Osteoblast (primary cell): ENCODE measurements at regions not wholly inside any gene's neighbourhood (a gene's known extent, or its start where the extent isn't known, plus 50 kb on each side); places are given as distances from the start of the nearest gene placed in this dataset.

Source experiments
- DNase-seq: peaks from one replicate; pipeline ENCODE4 v3.0.0; 2011; ENCODE audit warnings: low spot score, mixed read lengths; ENCODE audit not compliant: insufficient read length; ENCODE audit errors: missing footprints
- H2AFZ ChIP-seq: 2 replicates; pipeline ENCODE4 v1.6.0; 2011; ENCODE audit warnings: mild to moderate bottlenecking, low read length
- H3K27ac ChIP-seq: 2 replicates; pipeline ENCODE4 v1.5.1; 2011; ENCODE audit warnings: mild to moderate bottlenecking, low read depth, low read length, moderate library complexity
- H3K27me3 ChIP-seq: 2 replicates; pipeline ENCODE4 v1.6.0; 2012; ENCODE audit warnings: mild to moderate bottlenecking, control low read depth, inconsistent platforms, low read length, moderate library complexity; ENCODE audit not compliant: insufficient read depth
- H3K36me3 ChIP-seq: 2 replicates; pipeline ENCODE4 v1.5.1; 2011; ENCODE audit warnings: mild to moderate bottlenecking, low read length, control low read depth, moderate library complexity; ENCODE audit not compliant: insufficient read depth
- H3K4me1 ChIP-seq: 2 replicates; pipeline ENCODE4 v1.5.1; 2011; ENCODE audit warnings: mild to moderate bottlenecking, low read length, control low read depth, moderate library complexity; ENCODE audit not compliant: insufficient read depth
- H3K4me2 ChIP-seq: 2 replicates; pipeline ENCODE4 v1.6.0; 2011; ENCODE audit warnings: mild to moderate bottlenecking, low read length; ENCODE audit not compliant: insufficient read depth
- H3K4me3 ChIP-seq: fragments of 200-600 bp; sonication (generic); 3 replicates; pipeline ENCODE4 v1.5.1; 2012; ENCODE audit warnings: mild to moderate bottlenecking, low read length, inconsistent platforms; ENCODE audit not compliant: insufficient read depth
- H3K79me2 ChIP-seq: 2 replicates; pipeline ENCODE4 v1.6.0; 2012; ENCODE audit warnings: mild to moderate bottlenecking, low read length, control low read depth, inconsistent platforms; ENCODE audit not compliant: insufficient read depth
- H3K9me3 ChIP-seq: 2 replicates; pipeline ENCODE4 v1.5.1; 2011; ENCODE audit warnings: low read depth, low read length, control low read depth
- H4K20me1 ChIP-seq: 2 replicates; pipeline ENCODE4 v1.6.0; 2012; ENCODE audit warnings: mild to moderate bottlenecking, low read length, control low read depth; ENCODE audit not compliant: insufficient read depth
- TF ChIP-seq, protein P1 (sequence below): IDR thresholded peaks from 2 replicates; pipeline ENCODE4 v1.5.1; 2011; ENCODE audit warnings: mild to moderate bottlenecking, low read depth, low read length, moderate library complexity; ENCODE audit errors: extremely low read depth

DNA sequence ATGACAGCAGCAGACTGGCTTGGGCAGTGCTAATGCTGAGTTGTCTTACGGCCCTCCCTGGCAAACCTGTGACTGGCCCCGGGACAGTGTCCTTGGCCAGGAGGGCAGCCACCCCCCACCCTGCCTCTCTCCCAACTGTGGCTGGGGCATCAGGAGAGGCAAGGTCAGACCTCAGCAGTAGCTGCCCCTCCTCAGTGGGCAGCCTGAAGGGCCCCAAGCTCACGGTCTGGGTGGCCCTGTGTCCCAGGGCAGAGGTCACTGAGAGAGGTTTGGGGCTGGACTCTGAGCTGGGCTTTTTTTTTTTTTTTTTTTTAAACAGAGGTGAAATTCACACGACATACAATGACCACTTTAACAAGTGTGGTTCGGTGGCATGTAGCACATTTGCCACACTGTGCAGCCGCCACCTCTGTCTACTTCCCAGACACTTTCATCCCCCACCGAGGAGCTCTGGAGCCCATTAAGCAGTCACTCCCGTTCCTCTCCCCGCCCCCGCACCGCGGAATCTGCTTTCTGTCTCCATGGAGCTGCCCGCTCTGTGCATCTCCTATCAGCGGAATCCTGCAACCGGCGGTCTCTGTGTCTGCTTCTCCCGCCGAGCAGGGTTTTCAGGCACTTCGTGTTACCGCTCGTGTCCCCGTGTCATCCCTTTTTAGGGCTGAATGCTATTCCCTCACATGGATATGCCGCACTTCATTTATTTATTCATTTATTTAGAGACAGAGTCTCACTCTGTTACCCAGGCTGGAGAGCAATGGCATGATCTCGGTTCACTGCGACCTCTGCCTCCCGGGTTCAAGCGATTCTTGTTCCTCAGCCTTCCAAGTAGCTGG, 67.9 kb upstream of the GATA5 start:
- no peaks in the 10 kb centered on the region for H3K79me2 ChIP-seq
- H4K20me1 ChIP-seq: no peaks in the 10 kb centered on the region
- H2AFZ ChIP-seq: no peak overlapping the region
- H3K27me3 ChIP-seq: peaks cover 22% of the 10 kb centered on the region
- H3K4me1 ChIP-seq: no peaks in the 10 kb centered on the region
- H3K4me2 ChIP-seq: no peak overlapping the region
- H3K27ac ChIP-seq: no peak overlapping the region
- TF ChIP-seq, protein P1, sequence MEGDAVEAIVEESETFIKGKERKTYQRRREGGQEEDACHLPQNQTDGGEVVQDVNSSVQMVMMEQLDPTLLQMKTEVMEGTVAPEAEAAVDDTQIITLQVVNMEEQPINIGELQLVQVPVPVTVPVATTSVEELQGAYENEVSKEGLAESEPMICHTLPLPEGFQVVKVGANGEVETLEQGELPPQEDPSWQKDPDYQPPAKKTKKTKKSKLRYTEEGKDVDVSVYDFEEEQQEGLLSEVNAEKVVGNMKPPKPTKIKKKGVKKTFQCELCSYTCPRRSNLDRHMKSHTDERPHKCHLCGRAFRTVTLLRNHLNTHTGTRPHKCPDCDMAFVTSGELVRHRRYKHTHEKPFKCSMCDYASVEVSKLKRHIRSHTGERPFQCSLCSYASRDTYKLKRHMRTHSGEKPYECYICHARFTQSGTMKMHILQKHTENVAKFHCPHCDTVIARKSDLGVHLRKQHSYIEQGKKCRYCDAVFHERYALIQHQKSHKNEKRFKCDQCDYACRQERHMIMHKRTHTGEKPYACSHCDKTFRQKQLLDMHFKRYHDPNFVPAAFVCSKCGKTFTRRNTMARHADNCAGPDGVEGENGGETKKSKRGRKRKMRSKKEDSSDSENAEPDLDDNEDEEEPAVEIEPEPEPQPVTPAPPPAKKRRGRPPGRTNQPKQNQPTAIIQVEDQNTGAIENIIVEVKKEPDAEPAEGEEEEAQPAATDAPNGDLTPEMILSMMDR: no peak
- H3K36me3 ChIP-seq: no peaks in the 10 kb centered on the region
- no peak overlapping the region for H3K4me3 ChIP-seq
- H3K9me3 ChIP-seq: no peaks in the 10 kb centered on the region
- DNase-seq: no peak

DNA sequence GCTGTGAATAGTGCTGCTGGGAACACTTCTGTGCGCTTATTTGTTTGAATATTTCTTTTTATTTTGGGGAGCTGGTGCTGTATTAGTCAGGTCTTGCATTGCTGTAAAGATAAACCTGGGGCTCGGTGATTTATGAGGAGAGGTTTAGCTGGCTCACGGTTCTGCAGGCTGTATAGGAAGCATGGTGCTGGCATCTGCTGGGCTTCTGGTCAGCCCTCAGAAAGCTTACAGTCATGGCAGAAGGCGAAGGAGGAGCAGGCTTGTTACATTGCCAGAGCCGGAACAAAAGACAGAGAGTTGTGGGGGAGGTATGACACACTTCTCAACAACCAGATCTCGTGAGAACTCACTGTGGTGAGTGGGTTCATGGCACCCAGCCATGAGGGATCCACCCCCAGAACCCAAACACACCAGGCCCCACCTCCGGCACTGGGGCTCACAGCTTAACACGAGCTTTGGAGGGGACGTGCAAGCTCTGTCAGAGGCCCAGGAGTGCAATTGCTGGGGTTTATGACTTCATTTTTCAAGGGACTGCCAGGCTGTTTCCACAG, 68.8 kb upstream of the GATA5 start:
- no peaks in the 10 kb centered on the region for H3K79me2 ChIP-seq
- no peak overlapping the region for H3K4me3 ChIP-seq
- no peaks in the 10 kb centered on the region for H4K20me1 ChIP-seq
- TF ChIP-seq, protein P1: no peak
- H3K4me2 ChIP-seq: no peak overlapping the region
- H3K36me3 ChIP-seq: no peaks in the 10 kb centered on the region
- peaks cover 27% of the 10 kb centered on the region for H3K27me3 ChIP-seq
- H3K9me3 ChIP-seq: no peaks in the 10 kb centered on the region
- H3K27ac ChIP-seq: no peak overlapping the region
- DNase-seq: no peak
- H2AFZ ChIP-seq: no peak overlapping the region
- no peaks in the 10 kb centered on the region for H3K4me1 ChIP-seq

DNA sequence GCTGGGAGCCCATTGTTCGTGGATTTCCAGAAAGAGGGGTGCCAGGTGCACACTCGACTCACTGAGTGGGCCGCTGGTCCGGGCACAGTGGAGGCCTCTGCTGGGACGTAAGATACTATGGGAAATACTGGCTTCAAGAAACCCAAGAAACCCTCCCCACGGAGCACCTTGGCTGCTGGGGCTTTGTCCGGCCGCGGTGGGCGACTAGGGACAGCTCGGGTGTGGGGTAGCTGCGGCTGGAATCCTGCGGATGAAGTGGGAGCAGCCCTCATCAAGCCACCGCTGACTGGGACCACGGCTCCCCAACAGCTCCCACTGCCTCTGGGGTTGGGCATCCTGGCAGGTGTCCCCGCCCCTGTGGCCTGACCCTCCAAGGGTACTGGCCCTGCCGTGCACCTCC, 69.5 kb upstream of the GATA5 start:
- no peaks in the 10 kb centered on the region for H3K36me3 ChIP-seq
- H3K4me1 ChIP-seq: no peaks in the 10 kb centered on the region
- H3K4me2 ChIP-seq: no peak overlapping the region
- no peak overlapping the region for H3K27ac ChIP-seq
- no peaks in the 10 kb centered on the region for H4K20me1 ChIP-seq
- DNase-seq: no peak
- H3K9me3 ChIP-seq: no peaks in the 10 kb centered on the region
- TF ChIP-seq, protein P1: no peak
- peaks cover 27% of the 10 kb centered on the region for H3K27me3 ChIP-seq
- H3K4me3 ChIP-seq: no peak overlapping the region
- H2AFZ ChIP-seq: no peak overlapping the region
- H3K79me2 ChIP-seq: no peaks in the 10 kb centered on the region

- H3K36me3 ChIP-seq: no peaks in the 10 kb centered on the region
- no peaks in the 10 kb centered on the region for H3K79me2 ChIP-seq
- H3K9me3 ChIP-seq: no peaks in the 10 kb centered on the region
- no peak overlapping the region for H3K4me2 ChIP-seq
- H4K20me1 ChIP-seq: no peaks in the 10 kb centered on the region
- TF ChIP-seq, protein P1: no peak
- H2AFZ ChIP-seq: no peak overlapping the region
- peaks cover 26% of the 10 kb centered on the region for H3K27me3 ChIP-seq
- H3K4me3 ChIP-seq: no peak overlapping the region
- H3K4me1 ChIP-seq: no peaks in the 10 kb centered on the region
- no peak overlapping the region for H3K27ac ChIP-seq
- no peak for DNase-seq
Measured at GRCh38 chr20:62545901-62546525, 70.2 kb upstream of the GATA5 start.
